Fibroblast of skin of right quadriceps (primary cell): ENCODE measurements at regions not wholly inside any gene's neighbourhood (a gene's known extent, or its start where the extent isn't known, plus 50 kb on each side); places are given as distances from the start of the nearest gene placed in this dataset.

Source experiments
- DNase-seq: peaks from one replicate; pipeline ENCODE4 v3.0.0-alpha.2; 2013

- no peak for DNase-seq
These were observed 273.1 kb downstream of the GLRX3 start for GRCh38 chr10:130409331-130409730.

- DNase-seq, result no peak
These were observed 273.7 kb downstream of the GLRX3 start for GRCh38 chr10:130409931-130410330.

GRCh38 chr10:130411496-130412085, 275.4 kb downstream of the GLRX3 start:
- DNase-seq, result no peak

GRCh38 chr10:130412317-130412716, 276.1 kb downstream of the GLRX3 start:
- DNase-seq, result no peak

GRCh38 chr10:130416334-130417150, 280.4 kb downstream of the GLRX3 start:
- no peak for DNase-seq

- DNase-seq, result no peak
These were observed 282.5 kb downstream of the GLRX3 start for GRCh38 chr10:130418731-130419130.

GRCh38 chr10:130421909-130422308, 285.7 kb downstream of the GLRX3 start:
- DNase-seq, result no peak

- no peak for DNase-seq
These were observed 286.5 kb downstream of the GLRX3 start for GRCh38 chr10:130422366-130423324.

GRCh38 chr10:130423455-130424305, 287.5 kb downstream of the GLRX3 start:
- no peak for DNase-seq

GRCh38 chr10:130424418-130424817, 288.2 kb downstream of the GLRX3 start:
- DNase-seq, result no peak

GRCh38 chr10:130425169-130425568, 289.0 kb downstream of the GLRX3 start:
- DNase-seq, result no peak

GRCh38 chr10:130425881-130426435, 289.8 kb downstream of the GLRX3 start:
- no peak for DNase-seq

- DNase-seq, result no peak
These were observed 291.1 kb downstream of the GLRX3 start for GRCh38 chr10:130427216-130427722.

- no peak for DNase-seq
These were observed 292.7 kb downstream of the GLRX3 start for GRCh38 chr10:130428936-130429335.

- no peak for DNase-seq
These were observed 293.6 kb downstream of the GLRX3 start for GRCh38 chr10:130429809-130430208.

- no peak for DNase-seq
These were observed 294.1 kb downstream of the GLRX3 start for GRCh38 chr10:130430291-130430690.

GRCh38 chr10:130430852-130431704, 294.9 kb downstream of the GLRX3 start:
- DNase-seq, result no peak

GRCh38 chr10:130432271-130432670, 296.1 kb downstream of the GLRX3 start:
- DNase-seq, result no peak

GRCh38 chr10:130432850-130433249, 296.7 kb downstream of the GLRX3 start:
- no peak for DNase-seq

- DNase-seq, result no peak
These were observed 298.5 kb downstream of the GLRX3 start for GRCh38 chr10:130434446-130435385.
